Left ventricle myocardium inferior (tissue), 1 donor: ENCODE measurements at regions not wholly inside any gene's neighbourhood (a gene's known extent, or its start where the extent isn't known, plus 50 kb on each side); places are given as distances from the start of the nearest gene placed in this dataset.
"Not testable (repeated sequence)": the region's sequence is repeated elsewhere in the genome, so short reads cannot be mapped to it uniquely, and the experiment has no call there.

Experiments
- DNase-seq: peaks from one replicate; pipeline ENCODE4 v3.0.0-alpha.2; 2020
- H3K27ac ChIP-seq: fragments of 200-600 bp; replicated peaks from 2 replicates; pipeline ENCODE4 v1.8.0; 2021
- H3K27me3 ChIP-seq: fragments of 200-600 bp; 2 replicates; pipeline ENCODE4 v1.8.0; 2021; ENCODE audit warnings: low read depth
- H3K36me3 ChIP-seq: fragments of 200-600 bp; 2 replicates; pipeline ENCODE4 v1.8.0; 2021
- H3K4me1 ChIP-seq: fragments of 200-600 bp; 2 replicates; pipeline ENCODE4 v1.8.0; 2021
- H3K4me3 ChIP-seq: fragments of 200-600 bp; 2 replicates; pipeline ENCODE4 v1.8.0; 2021; ENCODE audit warnings: mild to moderate bottlenecking, moderate library complexity
- H3K9me3 ChIP-seq: fragments of 200-600 bp; replicated peaks from 2 replicates; pipeline ENCODE4 v1.8.0; 2021
- CTCF ChIP-seq: fragments of 200-600 bp; IDR thresholded peaks from 2 replicates; pipeline ENCODE4 v1.8.0; 2021; ENCODE audit warnings: antibody characterized with exemption, mild to moderate bottlenecking, borderline replicate concordance
- intact Hi-C: fragments of 100-400 bp; cut with micrococcal nuclease; formaldehyde crosslinking; loops from one replicate; pipeline ENCODE4 v1.11.0; 2022
- donor health status: DM: no; HTN: yes; CAD: no; lungs with severe emphysema.

DNA sequence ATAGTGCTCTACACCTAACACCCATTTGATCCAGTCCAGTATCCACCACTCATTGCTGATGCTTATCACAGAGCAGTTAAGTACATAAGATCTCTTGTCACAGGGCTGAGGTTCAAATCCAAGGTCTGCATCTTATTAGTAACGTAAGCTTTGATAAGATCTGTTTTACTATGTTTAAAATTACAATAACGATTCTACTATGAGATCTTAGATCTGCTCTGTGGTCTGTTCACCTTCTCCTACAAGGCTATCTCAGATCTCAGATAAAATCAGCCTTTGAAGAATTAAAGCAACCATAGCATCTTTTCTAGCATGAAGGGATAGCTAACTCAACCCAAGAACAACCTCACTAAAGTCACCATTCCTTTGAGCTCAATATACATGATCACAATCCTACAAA is 431.0 kb upstream of the RORB start:
- intact Hi-C loops: no loop called here
- H3K27me3 ChIP-seq: no peaks in the 10 kb centered on the region
- no peak for TF ChIP-seq CTCF
- H3K9me3 ChIP-seq: peaks cover 22% of the 10 kb centered on the region
- H3K27ac ChIP-seq: no peak overlapping the region
- no peaks in the 10 kb centered on the region for H3K36me3 ChIP-seq
- no peak for DNase-seq
- H3K4me3 ChIP-seq: no peak overlapping the region
- no peaks in the 10 kb centered on the region for H3K4me1 ChIP-seq

DNA sequence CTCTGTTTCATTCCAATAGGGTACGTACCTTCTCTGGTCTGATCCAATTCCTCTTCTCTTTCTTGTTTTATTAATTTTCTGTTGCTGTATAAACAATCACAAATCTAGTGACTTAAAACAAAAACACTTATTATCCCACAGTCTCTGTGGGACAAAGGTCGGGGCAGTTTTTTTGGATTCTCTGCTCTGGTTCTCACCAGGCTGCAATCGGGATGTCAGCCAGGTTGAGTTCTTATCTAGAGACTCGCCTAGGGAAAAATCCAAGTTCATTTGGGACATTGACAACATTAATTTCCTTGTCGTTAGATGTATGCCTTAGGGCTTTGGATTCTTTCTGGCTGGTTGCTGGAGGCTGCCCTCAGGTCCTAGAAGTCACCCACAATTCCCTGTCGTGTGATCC is 430.5 kb upstream of the RORB start:
- Histone ChIP-seq H3K9me3 (peaks cover 20% of the 10 kb centered on the region), H3K4me3 (no peak overlapping the region), H3K27ac (no peak overlapping the region), H3K27me3 (no peaks in the 10 kb centered on the region), H3K36me3 (no peaks in the 10 kb centered on the region), H3K4me1 (no peaks in the 10 kb centered on the region)
- DNase-seq: no peak
- intact Hi-C loops: no loop called here
- TF ChIP-seq CTCF: no peak

DNA sequence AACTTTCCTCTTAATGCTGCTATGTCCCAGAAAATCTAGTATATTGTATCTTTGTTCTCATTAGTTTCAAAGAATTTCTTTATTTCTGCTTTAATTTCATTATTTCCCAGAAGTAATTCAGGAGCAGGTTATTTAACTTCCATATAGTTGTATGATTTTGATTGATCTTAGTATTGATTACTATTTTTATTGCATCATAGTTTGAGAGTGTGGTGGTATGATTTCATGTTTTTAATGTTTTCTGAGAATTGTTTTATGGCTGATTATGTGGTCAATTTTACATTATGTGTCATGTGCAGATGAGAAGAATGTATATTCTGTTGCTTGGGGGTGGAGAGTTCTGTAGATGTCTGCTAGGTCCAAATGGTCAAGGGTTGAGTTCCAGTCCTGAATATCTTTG is 425.6 kb upstream of the RORB start:
- Histone ChIP-seq H3K36me3 (no peaks in the 10 kb centered on the region), H3K4me1 (no peaks in the 10 kb centered on the region), H3K27me3 (no peaks in the 10 kb centered on the region), H3K27ac (no peak overlapping the region), H3K4me3 (no peak overlapping the region), H3K9me3 (peaks cover 28% of the 10 kb centered on the region)
- intact Hi-C loops: no loop called here
- TF ChIP-seq CTCF: no peak
- DNase-seq: no peak

DNA sequence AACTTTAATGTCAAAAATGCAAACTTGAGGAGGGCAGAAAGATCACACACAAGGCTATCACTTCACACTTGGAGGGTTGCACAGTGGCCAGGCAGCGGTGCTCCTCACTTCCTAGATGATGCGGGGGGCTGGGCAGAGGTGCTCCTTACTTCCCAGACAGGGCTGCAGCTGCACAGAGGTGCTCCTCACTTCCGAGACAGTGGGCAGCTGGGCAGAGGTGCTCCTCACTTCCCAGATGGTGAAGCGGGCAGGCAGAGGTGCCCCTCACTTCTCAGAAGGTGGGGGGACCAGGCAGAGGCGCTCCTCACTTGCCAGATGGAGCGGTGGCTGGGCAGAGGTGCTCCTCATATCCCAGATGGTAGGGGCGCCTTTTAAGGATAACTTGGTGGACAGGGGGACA is 423.2 kb upstream of the RORB start:
- no peak for TF ChIP-seq CTCF
- Histone ChIP-seq H3K9me3 (peaks cover 40% of the 10 kb centered on the region), H3K36me3 (no peaks in the 10 kb centered on the region), H3K4me1 (no peaks in the 10 kb centered on the region), H3K27me3 (no peaks in the 10 kb centered on the region), H3K4me3 (no peak overlapping the region), H3K27ac (no peak overlapping the region)
- DNase-seq: no peak
- intact Hi-C loops: no loop called here

DNA sequence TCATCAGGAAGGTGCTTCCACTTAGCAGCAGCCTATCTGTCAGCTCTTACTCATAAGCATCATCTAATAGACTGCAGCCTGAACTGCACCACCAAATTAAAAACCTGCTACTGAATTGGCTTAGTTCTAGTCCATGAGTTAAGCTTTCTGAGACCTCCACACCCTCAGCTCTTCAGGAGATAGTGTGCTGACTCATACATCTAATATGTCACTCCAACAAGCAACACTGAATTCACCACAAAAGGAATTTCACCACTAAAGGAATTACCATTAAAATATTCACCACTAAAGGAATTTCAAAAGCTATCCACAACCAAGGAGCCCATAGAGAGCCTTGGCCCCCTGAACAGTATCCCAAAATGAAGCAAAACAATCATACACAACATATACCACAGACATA is 418.5 kb upstream of the RORB start:
- no peak overlapping the region for H3K27ac ChIP-seq
- DNase-seq: no peak
- no peaks in the 10 kb centered on the region for H3K4me1 ChIP-seq
- no peaks in the 10 kb centered on the region for H3K36me3 ChIP-seq
- intact Hi-C loops: no loop called here
- no peaks in the 10 kb centered on the region for H3K27me3 ChIP-seq
- H3K4me3 ChIP-seq: no peak overlapping the region
- TF ChIP-seq CTCF: no peak
- H3K9me3 ChIP-seq: peaks cover 40% of the 10 kb centered on the region

DNA sequence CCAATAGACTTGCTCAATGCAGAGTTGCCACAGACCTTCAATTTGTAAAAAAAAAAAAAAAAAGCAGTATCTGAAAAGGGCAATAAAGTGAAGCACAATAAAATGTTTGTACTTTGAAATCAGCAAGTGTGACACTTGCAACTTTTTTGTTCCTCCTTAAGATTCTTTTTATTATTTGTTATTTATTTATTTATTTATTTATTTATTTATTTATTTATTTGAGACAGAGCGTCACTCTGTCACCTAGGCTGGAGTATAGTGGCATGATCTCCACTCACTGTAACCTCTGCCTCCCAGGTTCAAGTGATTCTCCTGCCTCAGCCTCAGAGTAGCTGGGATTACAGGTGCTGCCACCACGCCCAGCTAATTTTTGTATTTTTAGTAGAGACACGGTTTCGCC is 416.5 kb upstream of the RORB start:
- H3K36me3 ChIP-seq, H3K27ac ChIP-seq, H3K4me1 ChIP-seq, intact Hi-C loops, H3K27me3 ChIP-seq, H3K4me3 ChIP-seq, DNase-seq: not testable (repeated sequence)
- H3K9me3 ChIP-seq: peaks cover 40% of the 10 kb centered on the region
